Gastroesophageal sphincter (tissue), 4 donors: ENCODE measurements at regions not wholly inside any gene's neighbourhood (a gene's known extent, or its start where the extent isn't known, plus 50 kb on each side); places are given as distances from the start of the nearest gene placed in this dataset.

Source experiments
- ATAC-seq: fragments of 150-250 bp; one replicate; pipeline ENCODE4 v1.9.1; 2016; ENCODE audit warnings: mild to moderate bottlenecking, moderate library complexity
- H3K27ac ChIP-seq, 4 donors: fragments of 200-600 bp; sonication (generic) in 3 of 4; 1 replicate in 3 of 4; 2 replicates in 1 of 4; pipeline ENCODE4 v1.5.1; 2016 to 2019
- H3K27me3 ChIP-seq: fragments of 200-600 bp; sonication (generic); one replicate; pipeline ENCODE4 v1.5.1; 2019
- H3K36me3 ChIP-seq, 2 donors: fragments of 200-600 bp; sonication (generic); one replicate each; pipeline ENCODE4 v1.5.1; 2019; ENCODE audit warnings: control low read depth in 1 of 2
- H3K4me1 ChIP-seq, 3 donors: fragments of 200-600 bp; sonication (generic); 1 replicate in 2 of 3; 2 replicates in 1 of 3; pipeline ENCODE4 v1.5.1; 2016 to 2019; ENCODE audit warnings: control low read depth in 2 of 3
- H3K4me3 ChIP-seq, 2 donors: fragments of 200-600 bp; sonication (generic); one replicate each; pipeline ENCODE4 v1.5.1; 2019; ENCODE audit warnings: mild to moderate bottlenecking in 1 of 2, moderate library complexity in 1 of 2
- H3K9me3 ChIP-seq, 3 donors: fragments of 200-600 bp; sonication (generic); one replicate each; pipeline ENCODE4 v1.5.1; 2017 to 2019; ENCODE audit warnings: control low read depth in 2 of 3
- EP300 ChIP-seq: sonication (generic); formaldehyde crosslinking; IDR thresholded peaks from one replicate; pipeline ENCODE4 v1.6.1; 2017; ENCODE audit warnings: antibody characterized with exemption, mild to moderate bottlenecking
- POLR2A ChIP-seq, 2 donors: fragments of 450-650 bp; IDR thresholded peaks; one replicate each; pipeline ENCODE4 v1.6.1; 2017; ENCODE audit warnings: antibody characterized with exemption in 2 of 2, mild to moderate bottlenecking in 2 of 2, moderate library complexity in 1 of 2
- POLR2AphosphoS5 ChIP-seq: sonication (generic); formaldehyde crosslinking; IDR thresholded peaks from one replicate; pipeline ENCODE4 v1.6.1; 2017; ENCODE audit warnings: antibody characterized with exemption
- WGBS, 2 donors: methylation state at CpG; one replicate each; pipeline ENCODE4 v1.1.5; 2018; ENCODE audit warnings: low coverage in 1 of 2; 5-methylcytosine and 5-hydroxymethylcytosine counted together
- TF ChIP-seq, protein P1 (sequence below), 4 experiments: fragments of 200-600 bp in 2 of 4; fragments of 450-650 bp in 2 of 4; sonication (generic) in 1 of 4; IDR thresholded peaks; one replicate each; pipeline ENCODE4 v1.5.1; 2017 to 2019; ENCODE audit warnings: antibody characterized with exemption in 4 of 4, mild to moderate bottlenecking in 2 of 4, moderate library complexity in 2 of 4

DNA sequence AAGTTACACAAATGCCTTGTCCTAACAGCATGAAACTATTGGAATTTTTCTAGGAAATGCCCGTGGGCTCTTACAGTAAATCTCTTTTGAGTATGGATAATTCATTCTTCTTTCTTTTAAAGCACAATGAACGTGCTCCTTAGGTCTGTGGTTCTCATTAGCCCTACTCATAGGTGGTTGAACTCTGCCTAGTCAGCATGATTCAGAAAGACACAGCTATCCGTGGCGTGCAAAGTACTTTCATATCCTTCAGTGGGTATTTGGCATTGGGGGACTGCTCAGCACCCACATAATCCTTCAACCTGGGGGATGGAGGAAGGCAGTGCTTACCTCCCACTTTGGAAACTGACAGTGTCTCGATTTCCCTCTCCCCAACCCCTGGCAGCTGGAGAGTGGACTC, 462.0 kb upstream of the CLINT1 start:
- H3K4me3 ChIP-seq = no peak overlapping the region
- TF ChIP-seq, protein P1, sequence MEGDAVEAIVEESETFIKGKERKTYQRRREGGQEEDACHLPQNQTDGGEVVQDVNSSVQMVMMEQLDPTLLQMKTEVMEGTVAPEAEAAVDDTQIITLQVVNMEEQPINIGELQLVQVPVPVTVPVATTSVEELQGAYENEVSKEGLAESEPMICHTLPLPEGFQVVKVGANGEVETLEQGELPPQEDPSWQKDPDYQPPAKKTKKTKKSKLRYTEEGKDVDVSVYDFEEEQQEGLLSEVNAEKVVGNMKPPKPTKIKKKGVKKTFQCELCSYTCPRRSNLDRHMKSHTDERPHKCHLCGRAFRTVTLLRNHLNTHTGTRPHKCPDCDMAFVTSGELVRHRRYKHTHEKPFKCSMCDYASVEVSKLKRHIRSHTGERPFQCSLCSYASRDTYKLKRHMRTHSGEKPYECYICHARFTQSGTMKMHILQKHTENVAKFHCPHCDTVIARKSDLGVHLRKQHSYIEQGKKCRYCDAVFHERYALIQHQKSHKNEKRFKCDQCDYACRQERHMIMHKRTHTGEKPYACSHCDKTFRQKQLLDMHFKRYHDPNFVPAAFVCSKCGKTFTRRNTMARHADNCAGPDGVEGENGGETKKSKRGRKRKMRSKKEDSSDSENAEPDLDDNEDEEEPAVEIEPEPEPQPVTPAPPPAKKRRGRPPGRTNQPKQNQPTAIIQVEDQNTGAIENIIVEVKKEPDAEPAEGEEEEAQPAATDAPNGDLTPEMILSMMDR (IDR thresholded peaks at IDR 0.05) = no peak
- TF ChIP-seq POLR2A (IDR thresholded peaks at IDR 0.05) (no peak), EP300 (no peak), POLR2AphosphoS5 (no peak)
- no peaks in the 10 kb centered on the region for H3K36me3 ChIP-seq
- ATAC-seq = no peak
- H3K4me1 ChIP-seq = peaks cover 0 to 13% (median 2%) of the 10 kb centered on the region in 3 donors
- no peaks in the 10 kb centered on the region for H3K9me3 ChIP-seq
- H3K27ac ChIP-seq = no peak overlapping the region
- H3K27me3 ChIP-seq = no peaks in the 10 kb centered on the region
- 65 to 82% methylated on average over 4 to 5 of the region's 5 CpGs for WGBS, 2 donors

DNA sequence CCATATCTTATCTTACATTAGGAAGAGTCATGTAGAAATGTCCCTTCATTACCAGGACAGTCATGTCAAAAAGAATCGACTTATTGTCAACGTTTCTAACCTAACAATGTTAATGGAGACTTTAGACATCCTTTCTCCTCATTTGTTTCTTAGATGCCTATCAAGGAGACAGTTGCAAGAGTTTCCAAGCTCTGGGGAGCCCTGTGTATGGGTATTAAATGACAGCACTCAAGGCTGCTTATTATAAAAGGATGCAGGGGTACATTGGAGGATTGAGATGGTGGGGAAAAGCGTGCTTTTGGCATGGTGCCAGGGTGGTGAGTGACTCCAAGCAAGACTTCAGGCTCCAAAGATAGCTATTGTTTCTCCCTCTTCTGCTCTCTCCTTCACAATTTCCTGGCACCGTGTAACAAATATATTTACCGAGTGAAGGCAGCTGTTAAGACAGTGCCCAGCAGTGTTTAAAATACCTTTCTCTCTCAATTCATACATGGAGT, 461.3 kb upstream of the CLINT1 start:
- no peaks in the 10 kb centered on the region for H3K9me3 ChIP-seq
- H3K4me1 ChIP-seq = peaks cover 0 to 13% (median 2%) of the 10 kb centered on the region in 3 donors
- no peak overlapping the region for H3K4me3 ChIP-seq
- ATAC-seq = no peak
- TF ChIP-seq POLR2AphosphoS5 (no peak), POLR2A (IDR thresholded peaks at IDR 0.05) (no peak), EP300 (no peak)
- TF ChIP-seq, protein P1 (IDR thresholded peaks at IDR 0.05) = no peak
- H3K27ac ChIP-seq = no peak overlapping the region
- no peaks in the 10 kb centered on the region for H3K36me3 ChIP-seq
- no peaks in the 10 kb centered on the region for H3K27me3 ChIP-seq
- WGBS, 2 donors = 7 to 26% methylated on average over 3 to 5 of the region's 5 CpGs

DNA sequence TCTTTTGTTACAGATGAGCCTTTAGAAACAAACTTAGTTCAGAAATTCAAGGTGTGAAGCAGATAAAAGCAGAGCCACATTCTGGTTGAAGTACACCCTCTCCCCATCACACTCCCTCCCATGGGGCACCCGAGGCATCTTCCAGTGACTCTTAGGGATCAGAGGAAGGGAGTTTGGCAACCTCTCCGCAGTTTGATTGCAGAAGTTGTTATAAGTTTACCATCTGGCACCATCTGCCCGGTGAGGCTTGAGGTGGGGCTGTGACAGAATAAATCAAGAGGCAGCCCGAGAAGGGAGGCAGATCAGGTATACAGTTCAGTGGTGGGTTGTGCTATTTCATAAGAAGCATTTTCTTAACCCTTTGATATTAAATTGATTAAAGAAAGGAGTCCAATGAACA, 458.6 kb upstream of the CLINT1 start:
- no peak overlapping the region for H3K4me3 ChIP-seq
- H3K36me3 ChIP-seq = no peaks in the 10 kb centered on the region
- no peak for ATAC-seq
- H3K9me3 ChIP-seq = no peaks in the 10 kb centered on the region
- no peak overlapping the region for H3K27ac ChIP-seq
- no peaks in the 10 kb centered on the region for H3K27me3 ChIP-seq
- TF ChIP-seq POLR2A (IDR thresholded peaks at IDR 0.05) = no peak
- TF ChIP-seq, protein P1 (IDR thresholded peaks at IDR 0.05) = no peak
- no peak for TF ChIP-seq POLR2AphosphoS5
- no peak for TF ChIP-seq EP300
- peaks cover 0 to 13% (median 2%) of the 10 kb centered on the region in 3 donors for H3K4me1 ChIP-seq
- 38 to 42% methylated on average over 4 of the region's 4 CpGs for WGBS, 2 donors

DNA sequence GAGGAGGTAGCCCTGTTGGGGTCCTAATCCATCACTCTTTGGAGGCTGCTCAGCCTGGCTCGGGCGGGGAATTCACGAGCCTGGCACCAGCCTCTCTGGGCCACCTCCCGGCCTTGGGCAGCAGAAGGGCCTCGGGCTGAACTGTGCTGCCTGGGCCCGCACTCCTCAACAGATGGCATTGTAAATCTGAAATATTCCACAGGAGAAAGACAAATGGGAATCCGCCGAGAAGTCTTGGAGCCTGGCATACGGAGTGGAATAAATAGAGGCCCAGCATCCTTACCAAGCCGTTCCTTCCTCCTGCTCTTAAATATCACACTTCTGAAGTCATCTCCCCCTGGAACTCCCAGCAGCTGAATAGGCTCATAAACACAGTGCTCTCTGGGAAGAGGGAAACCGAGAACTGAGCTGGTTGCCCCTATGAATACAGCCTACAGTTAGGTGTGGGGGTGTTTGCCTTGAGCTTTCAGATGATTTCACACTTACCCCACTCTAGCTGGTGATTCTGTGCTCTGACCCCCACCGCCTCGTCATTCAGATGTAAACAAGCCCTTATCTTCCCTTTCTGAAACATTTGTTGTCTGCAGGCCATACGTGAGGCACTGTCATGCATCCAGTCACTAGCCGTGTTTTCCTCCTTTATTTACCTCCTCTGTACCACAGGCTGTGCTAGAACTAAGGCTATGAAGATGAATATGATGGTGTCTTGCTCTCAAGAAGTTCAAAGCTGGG, 455.0 kb upstream of the CLINT1 start:
- no peak for ATAC-seq

More for the DNA sequence above, 455.0 kb upstream of the CLINT1 start:
- Histone ChIP-seq H3K36me3 (no peaks in the 10 kb centered on the region), H3K4me1 (no peaks in the 10 kb centered on the region), H3K27ac (no peak overlapping the region), H3K27me3 (no peaks in the 10 kb centered on the region), H3K4me3 (no peak overlapping the region), H3K9me3 (no peaks in the 10 kb centered on the region)
- TF ChIP-seq, protein P1 (IDR thresholded peaks at IDR 0.05) = no peak
- no peak for TF ChIP-seq POLR2A (IDR thresholded peaks at IDR 0.05)
- no peak for TF ChIP-seq POLR2AphosphoS5
- TF ChIP-seq EP300 = no peak
- WGBS, 2 donors = 91 to 95% methylated on average over 4 to 7 of the region's 15 CpGs
